HepG2 (cell line): ENCODE measurements at regions not wholly inside any gene's neighbourhood (a gene's known extent, or its start where the extent isn't known, plus 50 kb on each side); places are given as distances from the start of the nearest gene placed in this dataset.

Source experiments
- AFF4 ChIP-seq: sonication (generic); formaldehyde crosslinking; IDR thresholded peaks from 2 replicates; pipeline ENCODE4 v1.4.0; 2020; ENCODE audit warnings: missing genetic modification reagents
- BCL6 ChIP-seq: IDR thresholded peaks from 2 replicates; pipeline ENCODE4 v1.6.1; 2016; ENCODE audit warnings: missing genetic modification reagents, missing compliant biosample characterization
- ELF1 ChIP-seq: sonication (generic); formaldehyde crosslinking; IDR thresholded peaks from 2 replicates; pipeline ENCODE4 v1.4.0; 2020; ENCODE audit warnings: missing genetic modification reagents
- GFI1 ChIP-seq: sonication (generic); formaldehyde crosslinking; IDR thresholded peaks from 2 replicates; pipeline ENCODE4 v1.5.0; 2020; ENCODE audit warnings: missing genetic modification reagents, mild to moderate bottlenecking, borderline replicate concordance
- HNRNPUL1 ChIP-seq: fragments of 200-400 bp; formaldehyde crosslinking; IDR thresholded peaks from 2 replicates; pipeline ENCODE4 v1.6.1; 2017; ENCODE audit warnings: low read depth, mild to moderate bottlenecking, low read length, moderate library complexity
- ISL2 ChIP-seq: sonication (generic); formaldehyde crosslinking; IDR thresholded peaks from 2 replicates; pipeline ENCODE4 v1.5.0; 2020; ENCODE audit warnings: missing genetic modification reagents
- KLF13 ChIP-seq: sonication (generic); formaldehyde crosslinking; IDR thresholded peaks from 2 replicates; pipeline ENCODE4 v1.4.0; 2020; ENCODE audit warnings: mild to moderate bottlenecking, missing genetic modification reagents
- MIER3 ChIP-seq: IDR thresholded peaks from 2 replicates; pipeline ENCODE4 v1.6.1; 2016; ENCODE audit warnings: missing compliant biosample characterization, borderline replicate concordance
- SP1 ChIP-seq, 2 experiments: fragments of 450-650 bp in 1 of 2; sonication (generic) in 1 of 2; formaldehyde crosslinking in 1 of 2; IDR thresholded peaks; 2 replicates each; pipeline versions ENCODE4 v1.4.0 to v1.6.1; 2016 to 2020; ENCODE audit warnings: missing genetic modification reagents in 1 of 2
- TBX2 ChIP-seq: sonication (generic); formaldehyde crosslinking; IDR thresholded peaks from 2 replicates; pipeline ENCODE4 v1.5.0; 2020; ENCODE audit warnings: missing genetic modification reagents, mild to moderate bottlenecking, borderline replicate concordance
- XRCC5 ChIP-seq: fragments of 200-400 bp; formaldehyde crosslinking; optimal IDR thresholded peaks from 2 replicates; pipeline ENCODE3; 2017; ENCODE audit warnings: mild to moderate bottlenecking, low read length
- ZBTB40 ChIP-seq, 2 experiments: fragments of 450-650 bp in 1 of 2; sonication (generic) in 1 of 2; formaldehyde crosslinking in 1 of 2; IDR thresholded peaks; 2 replicates each; pipeline versions ENCODE4 v1.6.1 to v1.8.0; 2016 to 2022; ENCODE audit warnings: antibody characterized with exemption in 1 of 2, mild to moderate bottlenecking in 1 of 2, missing genetic modification reagents in 1 of 2
- ZNF382 ChIP-seq: sonication (generic); formaldehyde crosslinking; IDR thresholded peaks from 2 replicates; pipeline ENCODE4 v1.5.0; 2020; ENCODE audit warnings: missing genetic modification reagents, mild to moderate bottlenecking, borderline replicate concordance
- ZNF782 ChIP-seq: sonication (generic); formaldehyde crosslinking; IDR thresholded peaks from 2 replicates; pipeline ENCODE4 v1.4.0; 2020; ENCODE audit warnings: missing genetic modification reagents, mild to moderate bottlenecking, borderline replicate concordance
- ZNF792 ChIP-seq: IDR thresholded peaks from 2 replicates; pipeline ENCODE4 v1.6.1; 2016
- TF ChIP-seq, protein P1 (sequence below): IDR thresholded peaks from 2 replicates; pipeline ENCODE4 v1.6.1; 2018; ENCODE audit warnings: missing genetic modification reagents

DNA sequence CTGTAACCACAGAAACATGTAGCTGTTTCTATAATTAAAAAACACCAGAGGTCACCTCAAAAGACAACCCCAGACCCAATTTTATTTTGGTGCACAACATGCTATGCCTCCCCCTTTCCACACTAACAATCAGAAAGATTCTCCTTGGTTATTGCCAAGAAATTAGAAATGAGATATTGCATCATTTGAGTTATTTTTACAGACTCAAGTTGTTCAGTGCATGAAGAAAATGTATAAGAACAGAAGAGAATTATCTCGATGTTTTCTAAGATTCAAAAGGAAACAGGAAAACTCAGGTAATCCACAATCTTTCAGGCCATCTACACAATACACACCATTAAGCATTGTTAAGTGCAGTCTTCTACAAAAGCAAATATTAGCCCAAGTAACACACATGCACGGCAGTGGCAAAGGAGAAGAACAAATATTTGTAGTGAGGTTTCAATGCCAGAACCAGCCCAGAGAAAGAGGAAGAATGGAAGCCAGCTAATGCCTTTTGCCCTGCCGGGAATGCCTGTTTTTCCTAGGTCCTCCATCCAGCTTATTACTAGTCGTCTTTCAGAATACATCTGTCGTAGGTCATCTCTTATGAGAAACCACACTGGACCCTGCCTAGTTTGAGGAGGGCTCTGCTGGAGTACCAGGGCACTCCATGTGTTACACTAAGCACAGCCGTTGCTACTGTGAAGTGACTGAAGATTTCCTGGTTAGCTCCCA lies 67.6 kb upstream of the C1GALT1 start (continued):
- TF ChIP-seq XRCC5 (peak; percentile 25), ZNF782 (no peak), ZNF382 (CRISPR knock-in tag) (no peak), TBX2 (peak; percentile 94), HNRNPUL1 (no peak), KLF13 (CRISPR knock-in tag) (no peak), BCL6 (peak; percentile 96), ZNF792 (CRISPR knock-in tag) (peak; percentile 65; the same call in 1 of the 2 replicates), ZBTB40 (IDR thresholded peaks at IDR 0.05) (no peak), ZBTB40 (CRISPR knock-in tag; IDR thresholded peaks at IDR 0.05) (no peak; the same call in 1 of the 2 replicates), MIER3 (CRISPR knock-in tag) (peak; percentile 96; the same call in 1 of the 2 replicates), ISL2 (peak; percentile 100), SP1 (IDR thresholded peaks at IDR 0.05) (no peak), SP1 (CRISPR knock-in tag; IDR thresholded peaks at IDR 0.05) (no peak), AFF4 (CRISPR knock-in tag) (no peak), GFI1 (peak; percentile 94), ELF1 (CRISPR knock-in tag) (peak; percentile 37; the same call in 1 of the 2 replicates)
- TF ChIP-seq, protein P1, sequence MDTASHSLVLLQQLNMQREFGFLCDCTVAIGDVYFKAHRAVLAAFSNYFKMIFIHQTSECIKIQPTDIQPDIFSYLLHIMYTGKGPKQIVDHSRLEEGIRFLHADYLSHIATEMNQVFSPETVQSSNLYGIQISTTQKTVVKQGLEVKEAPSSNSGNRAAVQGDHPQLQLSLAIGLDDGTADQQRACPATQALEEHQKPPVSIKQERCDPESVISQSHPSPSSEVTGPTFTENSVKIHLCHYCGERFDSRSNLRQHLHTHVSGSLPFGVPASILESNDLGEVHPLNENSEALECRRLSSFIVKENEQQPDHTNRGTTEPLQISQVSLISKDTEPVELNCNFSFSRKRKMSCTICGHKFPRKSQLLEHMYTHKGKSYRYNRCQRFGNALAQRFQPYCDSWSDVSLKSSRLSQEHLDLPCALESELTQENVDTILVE (CRISPR knock-in tag): 0 out of 2 replicates have a peak, but pooled peaks have one; percentile 67
